HG03354 (cell line): ENCODE measurements at regions not wholly inside any gene's neighbourhood (a gene's known extent, or its start where the extent isn't known, plus 50 kb on each side); places are given as distances from the start of the nearest gene placed in this dataset.

Source experiments
- ATAC-seq: cut with Tn5 transposase; IDR thresholded peaks from one replicate; pipeline ENCODE4 v1.9.1; 2021; ENCODE audit warnings: mild to moderate bottlenecking; ENCODE audit not compliant: unreplicated experiment, poor library complexity, severe bottlenecking

DNA sequence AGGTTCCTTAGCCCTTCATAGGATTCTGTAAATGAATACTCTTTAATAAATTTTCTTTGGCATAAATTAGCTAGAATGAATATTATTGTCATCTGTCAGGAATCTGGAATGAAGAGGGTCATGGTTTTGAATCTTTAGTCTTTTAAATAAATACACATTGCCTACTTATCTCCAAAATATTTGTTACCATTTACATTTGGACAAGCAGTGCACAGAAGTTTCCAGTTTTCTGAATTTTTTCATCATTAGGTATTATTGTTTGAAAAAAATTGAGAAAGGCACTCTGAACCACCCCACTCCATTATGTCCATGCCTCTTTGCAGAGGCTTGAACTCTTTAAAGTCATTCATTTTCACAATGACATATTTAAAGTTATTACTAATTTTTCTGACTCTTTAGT is 549.0 kb upstream of the LUZP2 start:
- ATAC-seq = no peak

- no peak for ATAC-seq
Observed at GRCh38 chr11:23948851-23949250, 548.0 kb upstream of the LUZP2 start.

- no peak for ATAC-seq
Observed at GRCh38 chr11:23953951-23954710, 542.7 kb upstream of the LUZP2 start.

DNA sequence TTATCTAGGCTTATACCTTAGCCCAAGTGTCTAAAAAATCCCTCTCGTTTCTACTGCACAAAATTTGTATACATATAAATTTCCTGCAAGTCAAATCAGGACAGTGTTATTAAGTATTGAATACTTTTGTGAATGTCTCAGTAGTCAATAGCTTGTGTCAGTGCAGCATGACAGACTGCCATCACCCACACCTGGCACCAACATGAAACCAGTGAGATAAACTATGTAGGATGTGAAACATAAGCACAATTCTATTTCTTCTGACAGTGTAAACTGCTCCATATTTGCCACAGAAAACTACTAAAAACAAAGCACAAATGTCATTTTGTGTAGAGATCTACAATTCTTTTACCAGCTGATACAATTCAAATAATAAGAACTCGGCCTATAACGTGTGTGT is 542.1 kb upstream of the LUZP2 start:
- no peak for ATAC-seq

DNA sequence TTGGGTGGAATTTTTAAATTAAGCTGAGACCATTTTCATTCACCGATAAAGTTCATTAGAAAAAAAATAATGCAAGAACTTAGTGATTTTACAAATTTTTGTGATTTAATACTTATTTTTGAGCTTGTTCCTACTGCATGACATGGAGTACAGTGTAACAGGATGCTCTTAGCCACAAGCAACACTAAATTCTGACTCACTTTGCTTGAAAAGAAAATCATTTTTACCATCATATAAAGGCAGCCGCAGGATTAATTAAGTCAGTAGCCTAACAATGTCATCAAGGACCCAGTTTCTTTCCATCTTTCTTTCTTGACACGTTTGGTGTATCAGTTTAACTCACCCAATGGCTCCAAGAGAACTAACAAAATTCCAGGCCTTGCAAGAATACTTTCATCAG is 540.3 kb upstream of the LUZP2 start:
- ATAC-seq = no peak

DNA sequence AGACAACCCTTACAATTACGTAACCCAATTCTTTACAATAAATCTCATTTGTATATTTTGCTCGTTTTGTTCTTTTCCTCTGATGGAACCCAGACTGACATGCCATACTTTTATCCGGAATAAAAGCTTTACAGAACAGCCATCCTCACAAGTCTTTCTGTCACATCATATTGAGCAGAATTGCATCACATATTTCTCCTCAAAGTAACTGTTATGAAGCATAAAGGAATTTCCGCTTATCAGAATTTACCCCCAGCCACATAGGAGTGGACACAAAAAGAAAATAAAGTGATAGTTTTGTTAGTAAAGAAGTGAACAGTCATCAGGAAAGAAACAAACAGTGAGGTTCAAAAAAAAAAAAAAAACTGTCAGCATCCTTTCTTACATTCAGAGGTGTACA is 539.5 kb upstream of the LUZP2 start:
- ATAC-seq = no peak

- no peak for ATAC-seq
Observed at GRCh38 chr11:23959462-23959861, 537.4 kb upstream of the LUZP2 start.

GRCh38 chr11:23961503-23962338 is 535.1 kb upstream of the LUZP2 start:
- ATAC-seq = no peak

GRCh38 chr11:23973244-23973643 is 523.6 kb upstream of the LUZP2 start:
- no peak for ATAC-seq

DNA sequence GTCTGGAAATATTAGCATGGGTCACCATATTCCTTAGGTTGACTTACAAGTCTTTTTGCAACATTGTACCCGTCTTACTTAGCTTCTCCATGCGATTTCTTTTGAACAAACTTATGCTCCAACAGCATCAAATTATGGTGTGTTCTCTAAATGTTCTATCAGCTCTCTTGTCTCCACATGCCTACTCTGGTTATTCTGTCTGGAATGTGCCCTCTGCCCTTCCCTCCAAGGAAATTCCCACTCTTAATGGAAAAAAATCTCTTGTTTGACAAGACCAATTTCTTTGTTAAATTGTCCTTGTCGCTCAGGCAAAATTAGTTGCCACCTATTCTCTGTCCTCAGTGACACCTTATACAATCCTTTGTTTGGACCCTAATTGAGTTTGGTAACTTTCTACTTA is 522.8 kb upstream of the LUZP2 start:
- ATAC-seq = no peak

DNA sequence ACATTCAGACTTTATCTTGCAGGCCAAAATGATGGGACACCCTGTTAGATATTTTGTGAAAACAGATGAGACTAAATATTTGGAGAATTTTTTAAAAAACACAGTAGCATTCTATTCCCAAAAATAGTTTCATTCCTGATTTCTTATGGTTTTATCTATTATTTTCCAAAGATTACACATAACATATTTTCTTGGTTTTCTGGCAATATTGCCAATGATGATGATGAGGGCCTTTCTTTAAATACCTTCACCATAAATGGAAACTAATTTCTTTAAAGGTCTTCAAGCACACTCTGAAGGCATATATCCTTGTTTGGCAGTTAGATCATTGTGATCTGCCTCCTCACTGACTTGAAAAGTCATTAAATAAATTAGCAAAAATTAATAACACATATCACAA is 522.3 kb upstream of the LUZP2 start:
- no peak for ATAC-seq

DNA sequence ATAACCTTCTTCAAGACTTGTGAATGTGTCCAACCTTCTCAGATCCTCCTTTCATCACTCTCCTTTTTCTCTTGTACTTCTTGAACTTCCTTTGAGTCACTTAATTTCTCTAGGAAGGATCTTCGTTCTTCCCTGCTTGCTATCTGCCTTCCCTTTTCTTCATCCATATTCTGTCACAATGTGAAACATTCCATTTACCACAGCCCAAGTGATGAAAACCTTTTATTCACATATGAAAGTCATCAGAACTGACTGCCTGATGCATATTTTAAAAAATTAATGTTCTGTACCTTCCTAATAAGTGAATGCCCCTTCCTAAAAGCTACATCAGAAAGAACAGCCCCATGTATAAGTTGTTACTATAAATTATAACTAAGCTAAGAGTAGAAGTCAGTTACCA is 520.4 kb upstream of the LUZP2 start:
- ATAC-seq = no peak

DNA sequence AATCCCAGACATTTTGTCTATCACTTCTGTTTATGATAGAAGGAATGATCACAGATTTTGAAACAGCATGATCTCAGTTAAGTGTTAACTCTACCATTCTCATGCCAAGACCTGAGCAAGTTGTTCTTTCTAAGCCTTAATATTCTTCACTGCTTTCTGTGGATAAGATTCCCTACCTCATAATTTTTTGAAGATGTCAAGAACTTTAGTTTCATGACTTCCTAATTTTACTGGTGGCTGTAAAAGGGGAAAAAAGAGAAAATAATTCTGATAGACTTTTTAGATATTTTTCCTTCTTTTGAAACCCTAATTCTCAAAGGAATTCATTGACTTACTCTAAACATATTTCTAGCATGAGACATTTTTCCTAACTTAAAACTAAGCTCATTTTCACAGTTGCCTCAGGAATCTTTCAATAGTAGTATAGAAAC is 520.0 kb upstream of the LUZP2 start:
- ATAC-seq = no peak

DNA sequence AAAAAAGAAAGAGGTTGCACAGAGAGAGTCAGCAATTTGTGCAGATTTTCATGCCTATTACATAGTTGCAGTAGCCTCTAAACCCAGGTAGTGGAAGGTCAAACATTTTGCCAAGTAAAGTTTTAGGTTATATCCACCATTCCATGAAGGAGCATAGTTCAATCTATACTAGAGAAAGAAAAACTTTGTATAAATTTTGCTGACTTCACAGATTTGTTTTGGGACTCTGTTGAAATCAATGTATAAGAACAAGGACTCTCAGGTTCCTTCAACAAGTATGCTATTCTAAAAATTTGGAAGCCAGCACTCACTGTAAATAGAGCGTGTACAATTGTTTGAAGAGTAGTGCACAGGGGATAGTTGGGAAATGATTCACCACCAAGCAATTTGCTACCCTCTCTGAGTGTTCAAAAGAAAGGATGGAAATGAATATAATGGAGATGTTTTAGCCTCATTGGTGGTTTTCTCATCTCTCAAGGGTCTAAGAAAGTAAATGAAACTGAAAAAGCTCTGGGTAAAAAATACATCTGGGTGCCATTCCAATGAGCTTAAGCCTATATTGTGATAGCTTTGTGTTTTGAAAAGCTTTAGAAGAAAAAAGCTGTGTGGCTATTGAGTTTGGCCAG is 508.4 kb upstream of the LUZP2 start:
- no peak for ATAC-seq

GRCh38 chr11:23990346-23991164 is 506.3 kb upstream of the LUZP2 start:
- ATAC-seq = no peak

- ATAC-seq = no peak
Observed at GRCh38 chr11:23991165-23991539, 505.7 kb upstream of the LUZP2 start.

DNA sequence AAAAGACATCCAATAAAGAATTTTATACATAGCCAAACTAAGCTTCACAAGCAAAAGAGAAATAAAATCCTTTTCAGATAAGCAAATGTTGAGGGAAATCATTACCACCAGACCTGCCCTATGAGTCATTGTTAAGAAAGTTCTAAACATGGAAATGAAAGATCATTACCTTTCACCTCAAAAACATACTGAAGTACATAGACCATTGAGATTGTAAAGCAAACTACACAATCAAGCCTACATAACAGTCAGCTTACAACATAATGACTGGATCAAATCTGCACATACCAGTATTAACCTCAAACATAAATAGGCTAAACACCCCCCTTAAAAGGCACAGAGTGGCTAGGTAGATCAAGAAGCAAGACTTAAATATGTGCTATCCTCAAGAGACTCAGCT is 501.0 kb upstream of the LUZP2 start:
- ATAC-seq = no peak

- no peak for ATAC-seq
Observed at GRCh38 chr11:23997356-23997755, 499.5 kb upstream of the LUZP2 start.

GRCh38 chr11:24005202-24005876 is 491.5 kb upstream of the LUZP2 start:
- no peak for ATAC-seq
